Activated naive CD4-positive, alpha-beta T cell treated with anti-CD3 and anti-CD28 coated beads for 36 hours (primary cell): ENCODE measurements at regions not wholly inside any gene's neighbourhood (a gene's known extent, or its start where the extent isn't known, plus 50 kb on each side); places are given as distances from the start of the nearest gene placed in this dataset.
A peak's percentile ranks its signal among the peaks of the same experiment; 100 is the strongest.
"Not testable (repeated sequence)": the region's sequence is repeated elsewhere in the genome, so short reads cannot be mapped to it uniquely, and the experiment has no call there.

ENCODE experiments used
- CTCF ChIA-PET: fragments of 350-600 bp; sonication (Branson Sonifier 250); formaldehyde crosslinking; loops from one replicate; lab custom pipeline; 2021; ENCODE audit warnings: antibody characterized with exemption; lab: Charles Lee
- DNase-seq: peaks from one replicate; pipeline ENCODE4 v3.0.0-alpha.2; 2020
- H3K27ac Mint-ChIP-seq: one replicate; pipeline ENCODE4 v1.8.0; 2021; ENCODE audit warnings: mild to moderate bottlenecking, mixed read lengths
- H3K27me3 Mint-ChIP-seq: one replicate; pipeline ENCODE4 v1.8.0; 2021; ENCODE audit warnings: low read depth, mixed read lengths
- H3K36me3 Mint-ChIP-seq: one replicate; pipeline ENCODE4 v1.8.0; 2021; ENCODE audit warnings: low read depth, mixed read lengths
- H3K4me1 Mint-ChIP-seq: one replicate; pipeline ENCODE4 v1.8.0; 2021; ENCODE audit warnings: low read depth, mixed read lengths
- H3K4me3 Mint-ChIP-seq: one replicate; pipeline ENCODE4 v1.8.0; 2021; ENCODE audit warnings: mild to moderate bottlenecking, moderate library complexity, mixed read lengths
- H3K9me3 Mint-ChIP-seq: one replicate; pipeline ENCODE4 v1.8.0; 2021; ENCODE audit warnings: mixed read lengths
- intact Hi-C: fragments of 100-400 bp; cut with micrococcal nuclease; formaldehyde crosslinking; loops from one replicate; pipeline ENCODE4 v1.15.1; 2023

GRCh38 chr1:173354937-173355280 lies 122.2 kb upstream of the PRDX6 start:
- intact Hi-C loops: no loop called here
- H3K9me3 Mint-ChIP-seq: peaks cover 18% of the 10 kb centered on the region
- DNase-seq: no peak
- peaks cover 22% of the 10 kb centered on the region for H3K4me1 Mint-ChIP-seq
- no peak overlapping the region for H3K27ac Mint-ChIP-seq
- H3K4me3 Mint-ChIP-seq: no peak overlapping the region
- H3K36me3 Mint-ChIP-seq: peaks cover 16% of the 10 kb centered on the region
- CTCF ChIA-PET: interaction anchor here (0.5 kb wide), 1 partner anchor 882 kb away, joined by 6 read pairs; no protein-coding TSS in a partner anchor
- H3K27me3 Mint-ChIP-seq: no peaks in the 10 kb centered on the region

GRCh38 chr1:173355281-173356031 lies 121.7 kb upstream of the PRDX6 start:
- Mint-ChIP-seq H3K4me3 (no peak overlapping the region), H3K27ac (no peak overlapping the region), H3K36me3 (peaks cover 16% of the 10 kb centered on the region), H3K4me1 (peaks cover 27% of the 10 kb centered on the region), H3K27me3 (no peaks in the 10 kb centered on the region), H3K9me3 (peaks cover 18% of the 10 kb centered on the region)
- no peak for DNase-seq
- CTCF ChIA-PET: no interaction called here
- intact Hi-C loops: no loop called here

- intact Hi-C loops: no loop called here
- H3K9me3 Mint-ChIP-seq: peaks cover 18% of the 10 kb centered on the region
- H3K27me3 Mint-ChIP-seq: no peaks in the 10 kb centered on the region
- CTCF ChIA-PET: interaction anchor here (0.9 kb wide), 2 partner anchors 9 to 19 kb away, joined by 3 read pairs; no protein-coding TSS in a partner anchor
- H3K4me3 Mint-ChIP-seq: no peak overlapping the region
- H3K27ac Mint-ChIP-seq: peak overlapping the region; percentile 72
- H3K36me3 Mint-ChIP-seq: peaks cover 16% of the 10 kb centered on the region
- peaks cover 35% of the 10 kb centered on the region for H3K4me1 Mint-ChIP-seq
- no peak for DNase-seq
Measured at GRCh38 chr1:173356191-173356762, 120.9 kb upstream of the PRDX6 start.

GRCh38 chr1:173360487-173361063 lies 116.6 kb upstream of the PRDX6 start:
- Mint-ChIP-seq H3K4me1 (peaks cover 27% of the 10 kb centered on the region), H3K27me3 (no peaks in the 10 kb centered on the region), H3K36me3 (no peaks in the 10 kb centered on the region), H3K9me3 (peaks cover 3% of the 10 kb centered on the region), H3K4me3 (no peak overlapping the region), H3K27ac (no peak overlapping the region)
- CTCF ChIA-PET: interaction anchor here (0.6 to 1.7 kb wide), 2 partner anchors 317 to 615 kb away, joined by 3 to 4 read pairs; no protein-coding TSS in a partner anchor
- no peak for DNase-seq
- intact Hi-C loops: loop anchor here (5.0 kb wide), 1 partner anchor 47 kb away; no protein-coding TSS in a partner anchor

GRCh38 chr1:173362543-173362942 lies 114.6 kb upstream of the PRDX6 start:
- no peak overlapping the region for H3K4me3 Mint-ChIP-seq
- peaks cover 3% of the 10 kb centered on the region for H3K9me3 Mint-ChIP-seq
- peaks cover 14% of the 10 kb centered on the region for H3K4me1 Mint-ChIP-seq
- no peaks in the 10 kb centered on the region for H3K36me3 Mint-ChIP-seq
- no peak overlapping the region for H3K27ac Mint-ChIP-seq
- intact Hi-C loops: loop anchor here (5.0 kb wide), 1 partner anchor 45 kb away; no protein-coding TSS in a partner anchor
- CTCF ChIA-PET: no interaction called here
- no peak for DNase-seq
- no peaks in the 10 kb centered on the region for H3K27me3 Mint-ChIP-seq

- Mint-ChIP-seq H3K4me3 (no peak overlapping the region), H3K27ac (no peak overlapping the region), H3K27me3 (no peaks in the 10 kb centered on the region), H3K36me3 (peaks cover 4% of the 10 kb centered on the region), H3K9me3 (peaks cover 4% of the 10 kb centered on the region), H3K4me1 (peaks cover 14% of the 10 kb centered on the region)
- no peak for DNase-seq
- CTCF ChIA-PET: no interaction called here
- intact Hi-C loops: loop anchor here (5.0 kb wide), 1 partner anchor 42 kb away; no protein-coding TSS in a partner anchor
Measured at GRCh38 chr1:173364827-173365226, 112.3 kb upstream of the PRDX6 start.

GRCh38 chr1:173365341-173365740 lies 111.8 kb upstream of the PRDX6 start:
- intact Hi-C loops: no loop called here
- Mint-ChIP-seq H3K4me1 (peaks cover 9% of the 10 kb centered on the region), H3K27me3 (no peaks in the 10 kb centered on the region), H3K9me3 (peaks cover 4% of the 10 kb centered on the region), H3K27ac (no peak overlapping the region), H3K36me3 (peaks cover 4% of the 10 kb centered on the region), H3K4me3 (no peak overlapping the region)
- CTCF ChIA-PET: no interaction called here
- no peak for DNase-seq

GRCh38 chr1:173367136-173367535 lies 110.0 kb upstream of the PRDX6 start:
- intact Hi-C loops: no loop called here
- no peak overlapping the region for H3K27ac Mint-ChIP-seq
- H3K9me3 Mint-ChIP-seq: peaks cover 4% of the 10 kb centered on the region
- H3K36me3 Mint-ChIP-seq: peaks cover 4% of the 10 kb centered on the region
- no peaks in the 10 kb centered on the region for H3K27me3 Mint-ChIP-seq
- DNase-seq: no peak
- H3K4me1 Mint-ChIP-seq: no peaks in the 10 kb centered on the region
- CTCF ChIA-PET: no interaction called here
- no peak overlapping the region for H3K4me3 Mint-ChIP-seq

GRCh38 chr1:173370586-173370985 lies 106.5 kb upstream of the PRDX6 start:
- not testable (repeated sequence) for DNase-seq

GRCh38 chr1:173376065-173376464 lies 101.1 kb upstream of the PRDX6 start:
- peaks cover 18% of the 10 kb centered on the region for H3K36me3 Mint-ChIP-seq
- H3K27me3 Mint-ChIP-seq, intact Hi-C loops, H3K4me3 Mint-ChIP-seq, H3K27ac Mint-ChIP-seq, H3K4me1 Mint-ChIP-seq, DNase-seq: not testable (repeated sequence)
- peaks cover 17% of the 10 kb centered on the region for H3K9me3 Mint-ChIP-seq
- CTCF ChIA-PET: interaction anchor here (1.7 kb wide), 1 partner anchor 20 kb away, joined by 3 read pairs; no protein-coding TSS in a partner anchor

More at GRCh38 chr1:173370586-173370985, 106.5 kb upstream of the PRDX6 start:
- H3K27ac Mint-ChIP-seq, CTCF ChIA-PET, H3K4me1 Mint-ChIP-seq, H3K36me3 Mint-ChIP-seq, H3K27me3 Mint-ChIP-seq, H3K4me3 Mint-ChIP-seq, intact Hi-C loops: not testable (repeated sequence)
- peaks cover 11% of the 10 kb centered on the region for H3K9me3 Mint-ChIP-seq

- Mint-ChIP-seq H3K27me3 (no peaks in the 10 kb centered on the region), H3K27ac (no peak overlapping the region), H3K4me3 (no peak overlapping the region), H3K9me3 (peaks cover 17% of the 10 kb centered on the region), H3K36me3 (peaks cover 20% of the 10 kb centered on the region), H3K4me1 (no peaks in the 10 kb centered on the region)
- intact Hi-C loops: no loop called here
- no peak for DNase-seq
- CTCF ChIA-PET: no interaction called here
Measured at GRCh38 chr1:173377266-173377665, 99.9 kb upstream of the PRDX6 start.

- Mint-ChIP-seq H3K4me1 (no peaks in the 10 kb centered on the region), H3K9me3 (no peaks in the 10 kb centered on the region), H3K27me3 (no peaks in the 10 kb centered on the region), H3K4me3 (no peak overlapping the region), H3K36me3 (peaks cover 2% of the 10 kb centered on the region), H3K27ac (no peak overlapping the region)
- no peak for DNase-seq
- intact Hi-C loops: no loop called here
- CTCF ChIA-PET: no interaction called here
Measured at GRCh38 chr1:173383351-173383750, 93.8 kb upstream of the PRDX6 start.
